Inferior parietal cortex (tissue), 1 donor: ENCODE measurements at regions not wholly inside any gene's neighbourhood (a gene's known extent, or its start where the extent isn't known, plus 50 kb on each side); places are given as distances from the start of the nearest gene placed in this dataset.
"Not testable (repeated sequence)": the region's sequence is repeated elsewhere in the genome, so short reads cannot be mapped to it uniquely, and the experiment has no call there.

Experiments
- DNase-seq: peaks from one replicate; pipeline ENCODE4 v3.0.0-alpha.2; 2016; ENCODE audit errors: extremely low spot score

GRCh38 chr1:94303005-94303404 lies 65.6 kb upstream of the ARHGAP29 start:
- no peak for DNase-seq

DNA sequence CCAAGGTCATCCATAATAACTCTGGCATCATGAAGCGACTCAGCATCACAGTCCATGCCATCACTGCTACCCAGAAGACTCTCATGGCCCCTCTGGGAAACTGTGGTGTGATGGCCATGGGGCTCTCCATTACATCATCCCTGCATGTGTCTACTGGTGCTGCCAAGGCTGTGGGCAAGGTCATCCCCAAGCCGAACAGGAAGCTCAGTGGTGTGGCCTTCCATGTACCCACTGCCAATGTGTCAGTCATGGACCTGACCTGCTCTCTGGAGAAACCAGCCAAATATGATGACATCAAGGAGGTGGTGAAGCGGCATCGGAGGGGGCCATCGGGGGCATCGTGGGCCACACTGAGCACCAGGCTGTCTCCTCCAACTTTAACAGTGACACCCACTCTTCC lies 65.1 kb upstream of the ARHGAP29 start:
- no peak for DNase-seq

- no peak for DNase-seq
Measured at GRCh38 chr1:94301186-94301585, 63.8 kb upstream of the ARHGAP29 start.

GRCh38 chr1:94300731-94301130 lies 63.3 kb upstream of the ARHGAP29 start:
- no peak for DNase-seq

DNA sequence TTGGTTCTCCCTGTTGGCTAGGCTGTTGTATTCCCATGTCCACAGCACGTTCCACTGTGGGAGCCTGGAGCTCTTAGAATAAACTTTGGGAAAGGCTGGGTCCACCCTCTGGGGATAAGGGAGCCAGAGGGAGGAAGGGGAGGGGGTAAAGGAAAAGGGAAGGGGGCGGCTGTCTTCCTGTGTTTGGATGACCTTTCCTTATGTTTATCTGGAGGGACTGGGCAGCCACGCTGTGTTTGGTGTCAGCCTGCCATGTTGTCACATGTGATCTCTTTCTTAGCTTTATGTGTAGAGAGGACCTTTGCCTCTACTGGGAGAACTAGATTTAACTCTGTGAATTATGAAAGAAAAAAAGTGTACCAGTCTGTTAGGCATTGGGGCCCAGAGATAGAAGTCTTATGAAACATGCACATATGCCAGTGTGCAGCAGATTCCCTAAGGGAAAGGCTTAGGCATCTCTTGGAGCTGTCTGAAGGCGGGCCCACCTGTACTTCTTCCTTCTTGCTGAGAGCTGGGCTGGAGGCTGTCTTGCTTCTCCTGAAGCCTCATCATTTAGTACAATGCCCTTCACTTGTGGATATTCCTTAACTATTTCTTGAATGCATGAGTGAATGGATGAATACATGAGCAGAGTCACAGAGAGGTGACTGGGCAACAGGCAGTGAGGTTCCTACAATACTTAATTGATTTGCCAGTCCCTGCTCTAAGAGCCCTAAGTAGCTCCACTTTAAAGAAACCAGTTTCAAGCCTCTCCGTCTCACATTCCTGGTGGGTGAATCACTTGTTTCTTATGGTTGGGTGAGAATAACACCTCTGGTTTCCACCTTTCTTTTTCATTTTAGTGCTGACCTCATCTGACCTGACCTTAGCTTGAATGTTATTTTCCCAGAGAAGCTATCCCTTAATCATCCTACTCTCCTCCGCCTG lies 62.5 kb upstream of the ARHGAP29 start:
- no peak for DNase-seq

GRCh38 chr1:94298861-94299260 lies 61.5 kb upstream of the ARHGAP29 start:
- no peak for DNase-seq

- no peak for DNase-seq
Measured at GRCh38 chr1:94296018-94296417, 58.6 kb upstream of the ARHGAP29 start.

DNA sequence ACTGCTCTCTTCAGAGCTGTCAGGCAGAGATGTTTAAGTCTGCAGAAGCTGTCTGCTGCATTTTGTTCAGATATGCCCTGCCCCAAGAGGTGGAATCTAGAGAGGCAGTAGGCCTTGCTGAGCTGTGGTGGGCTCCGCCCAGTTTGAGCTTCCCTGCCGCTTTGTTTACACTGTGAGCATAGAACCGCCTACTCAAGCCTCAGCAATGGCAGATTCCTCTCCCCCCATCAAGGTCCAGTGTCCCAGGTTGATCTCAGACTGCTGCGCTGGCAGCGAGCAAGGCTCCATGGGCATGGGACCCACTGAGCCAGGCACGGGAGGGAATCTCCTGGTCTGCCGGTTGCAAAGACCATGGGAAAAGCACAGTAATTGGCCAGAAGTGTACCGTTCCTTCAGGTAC lies 55.6 kb upstream of the ARHGAP29 start:
- DNase-seq = not testable (repeated sequence)

DNA sequence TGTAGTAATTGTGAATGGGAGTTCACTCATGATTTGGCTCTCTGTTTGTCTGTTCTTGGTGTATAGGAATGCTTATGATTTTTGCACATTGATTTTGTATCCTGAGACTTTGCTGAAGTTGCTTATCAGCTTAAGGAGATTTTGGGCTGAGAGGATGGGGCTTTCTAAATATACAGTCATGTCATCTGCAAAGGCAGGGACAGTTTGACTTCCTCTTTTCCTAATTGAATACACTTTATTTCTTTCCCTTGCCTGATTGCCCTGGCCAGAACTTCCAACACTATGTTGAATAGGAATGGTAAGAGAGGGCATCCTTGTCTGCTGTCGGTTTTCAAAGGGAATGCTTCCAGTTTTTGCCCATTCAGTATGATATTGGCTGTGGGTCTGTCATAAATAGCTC lies 51.9 kb upstream of the ARHGAP29 start:
- DNase-seq = not testable (repeated sequence)
